GM21825 (cell line): ENCODE measurements at regions not wholly inside any gene's neighbourhood (a gene's known extent, or its start where the extent isn't known, plus 50 kb on each side); places are given as distances from the start of the nearest gene placed in this dataset.
"Not testable (repeated sequence)": the region's sequence is repeated elsewhere in the genome, so short reads cannot be mapped to it uniquely, and the experiment has no call there.

ENCODE experiments used
- ATAC-seq: cut with Tn5 transposase; IDR thresholded peaks from one replicate; pipeline ENCODE4 v1.9.1; 2021; ENCODE audit warnings: mild to moderate bottlenecking, moderate library complexity; ENCODE audit not compliant: unreplicated experiment

- no peak for ATAC-seq
These were observed 207.9 kb downstream of the BMP4 start for GRCh38 chr14:53748691-53749090.

- ATAC-seq: no peak
These were observed 211.8 kb downstream of the BMP4 start for GRCh38 chr14:53744857-53745256.

GRCh38 chr14:53743371-53743770 is 213.3 kb downstream of the BMP4 start:
- ATAC-seq: no peak

GRCh38 chr14:53742233-53742620 is 214.4 kb downstream of the BMP4 start:
- ATAC-seq: no peak

GRCh38 chr14:53741479-53742232 is 215.0 kb downstream of the BMP4 start:
- no peak for ATAC-seq

- no peak for ATAC-seq
These were observed 216.1 kb downstream of the BMP4 start for GRCh38 chr14:53740570-53740969.

- no peak for ATAC-seq
These were observed 220.7 kb downstream of the BMP4 start for GRCh38 chr14:53735916-53736315.

GRCh38 chr14:53723221-53723620 is 233.4 kb downstream of the BMP4 start:
- ATAC-seq: no peak

- ATAC-seq: no peak
These were observed 237.1 kb downstream of the BMP4 start for GRCh38 chr14:53719536-53719935.

GRCh38 chr14:53716578-53716977 is 240.0 kb downstream of the BMP4 start:
- no peak for ATAC-seq

GRCh38 chr14:53715193-53715721 is 241.4 kb downstream of the BMP4 start:
- ATAC-seq: no peak

- no peak for ATAC-seq
These were observed 242.0 kb downstream of the BMP4 start for GRCh38 chr14:53714495-53715192.

- ATAC-seq: not testable (repeated sequence)
These were observed 243.7 kb downstream of the BMP4 start for GRCh38 chr14:53712901-53713300.

GRCh38 chr14:53711205-53711604 is 245.4 kb downstream of the BMP4 start:
- no peak for ATAC-seq

- ATAC-seq: no peak
These were observed 246.0 kb downstream of the BMP4 start for GRCh38 chr14:53710615-53711014.

- ATAC-seq: no peak
These were observed 247.2 kb downstream of the BMP4 start for GRCh38 chr14:53709381-53709780.

GRCh38 chr14:53703457-53703856 is 253.2 kb downstream of the BMP4 start:
- ATAC-seq: no peak

- no peak for ATAC-seq
These were observed 255.3 kb downstream of the BMP4 start for GRCh38 chr14:53701108-53701875.

- no peak for ATAC-seq
These were observed 260.2 kb downstream of the BMP4 start for GRCh38 chr14:53696217-53696965.

- no peak for ATAC-seq
These were observed 260.9 kb downstream of the BMP4 start for GRCh38 chr14:53695692-53696214.
